H9 (cell line): ENCODE measurements at regions not wholly inside any gene's neighbourhood (a gene's known extent, or its start where the extent isn't known, plus 50 kb on each side); places are given as distances from the start of the nearest gene placed in this dataset.
"Not testable (repeated sequence)": the region's sequence is repeated elsewhere in the genome, so short reads cannot be mapped to it uniquely, and the experiment has no call there.

Experiments used
- DNase-seq: peaks from one replicate; pipeline ENCODE4 v3.0.0-alpha.2; 2017
- H2AFZ ChIP-seq: one replicate; pipeline ENCODE4 v1.6.1; 2013; ENCODE audit warnings: mild to moderate bottlenecking, low read length, control low read depth, moderate library complexity
- H2AK5ac ChIP-seq: 2 replicates; pipeline ENCODE4 v1.6.1; 2013; ENCODE audit warnings: low read length, control low read depth, mixed read lengths; ENCODE audit not compliant: insufficient read length
- H2BK120ac ChIP-seq: one replicate; pipeline ENCODE4 v1.6.1; 2013; ENCODE audit warnings: low read depth, mild to moderate bottlenecking, low read length, control low read depth, inconsistent platforms; ENCODE audit not compliant: poor library complexity, severe bottlenecking
- H2BK12ac ChIP-seq: 2 replicates; pipeline ENCODE4 v1.6.1; 2013; ENCODE audit warnings: low read length, control low read depth, mixed read lengths, low read depth; ENCODE audit not compliant: insufficient read length
- H2BK15ac ChIP-seq: 2 replicates; pipeline ENCODE4 v1.6.1; 2013; ENCODE audit warnings: low read depth, low read length, control low read depth
- H2BK20ac ChIP-seq: one replicate; pipeline ENCODE4 v1.6.1; 2013; ENCODE audit warnings: low read depth, mild to moderate bottlenecking, low read length, control low read depth, inconsistent platforms; ENCODE audit not compliant: poor library complexity, severe bottlenecking
- H2BK5ac ChIP-seq: 2 replicates; pipeline ENCODE4 v1.6.1; 2013; ENCODE audit warnings: low read length, control low read depth, mixed read lengths; ENCODE audit not compliant: insufficient read length
- H3K14ac ChIP-seq: 2 replicates; pipeline ENCODE4 v1.6.1; 2013; ENCODE audit warnings: low read length, control low read depth; ENCODE audit not compliant: insufficient read depth
- H3K18ac ChIP-seq: 2 replicates; pipeline ENCODE4 v1.6.1; 2013; ENCODE audit warnings: low read depth, mild to moderate bottlenecking, mixed read lengths, low read length, control low read depth; ENCODE audit not compliant: insufficient read length
- H3K23ac ChIP-seq: 2 replicates; pipeline ENCODE4 v1.6.1; 2013; ENCODE audit warnings: low read length, control low read depth, mixed read lengths, low read depth; ENCODE audit not compliant: insufficient read length
- H3K23me2 ChIP-seq: 2 replicates; pipeline ENCODE4 v1.6.1; 2013; ENCODE audit warnings: low read depth, mild to moderate bottlenecking, mixed read lengths, low read length, control low read depth; ENCODE audit not compliant: insufficient read length, poor library complexity, severe bottlenecking
- H3K27ac ChIP-seq: 2 replicates; pipeline ENCODE4 v1.5.1; 2013; ENCODE audit warnings: low read length, control low read depth, mixed read lengths, low read depth; ENCODE audit not compliant: insufficient read length
- H3K27me3 ChIP-seq: 2 replicates; pipeline ENCODE4 v1.6.1; 2013; ENCODE audit warnings: low read length, control low read depth, inconsistent platforms; ENCODE audit not compliant: insufficient read depth
- H3K4ac ChIP-seq: 2 replicates; pipeline ENCODE4 v1.6.1; 2013; ENCODE audit warnings: low read depth, mild to moderate bottlenecking, control low read depth, inconsistent platforms, low read length, moderate library complexity
- H3K4me1 ChIP-seq: 2 replicates; pipeline ENCODE4 v1.6.1; 2013; ENCODE audit warnings: low read length, control low read depth, inconsistent platforms; ENCODE audit not compliant: insufficient read depth
- H3K4me2 ChIP-seq: 2 replicates; pipeline ENCODE4 v1.6.1; 2013; ENCODE audit warnings: low read length, control low read depth, mixed read lengths; ENCODE audit not compliant: insufficient read length, insufficient read depth
- H3K56ac ChIP-seq: 2 replicates; pipeline ENCODE4 v1.6.1; 2013; ENCODE audit warnings: low read depth, mild to moderate bottlenecking, mixed read lengths, low read length, control low read depth; ENCODE audit not compliant: insufficient read length
- H3K79me1 ChIP-seq: 2 replicates; pipeline ENCODE4 v1.6.1; 2013; ENCODE audit warnings: low read depth, mild to moderate bottlenecking, moderate library complexity, low read length, control low read depth, inconsistent platforms; ENCODE audit not compliant: insufficient read depth, poor library complexity, severe bottlenecking
- H3K79me2 ChIP-seq: 2 replicates; pipeline ENCODE4 v1.6.1; 2013; ENCODE audit warnings: low read length, control low read depth, inconsistent platforms; ENCODE audit not compliant: insufficient read depth
- H3K9ac ChIP-seq: 2 replicates; pipeline ENCODE4 v1.6.1; 2013; ENCODE audit warnings: low read length, control low read depth, mixed read lengths; ENCODE audit not compliant: insufficient read length; ENCODE audit errors: extremely low read depth
- H3K9me3 ChIP-seq: one replicate; pipeline ENCODE4 v1.6.1; 2013; ENCODE audit warnings: low read depth, low read length, inconsistent platforms; ENCODE audit not compliant: control insufficient read depth
- H3T11ph ChIP-seq: one replicate; pipeline ENCODE4 v1.6.1; 2013; ENCODE audit warnings: mild to moderate bottlenecking, low read length, control low read depth, inconsistent platforms
- H4K20me1 ChIP-seq: one replicate; pipeline ENCODE4 v1.6.1; 2013; ENCODE audit not compliant: control insufficient read depth, insufficient read length, insufficient read depth
- H4K5ac ChIP-seq: 2 replicates; pipeline ENCODE4 v1.6.1; 2013; ENCODE audit warnings: low read depth, mild to moderate bottlenecking, mixed read lengths, low read length, control low read depth; ENCODE audit not compliant: insufficient read length
- H4K8ac ChIP-seq: replicated peaks from 2 replicates; pipeline ENCODE4 v1.6.1; 2013; ENCODE audit warnings: low read length, control low read depth, mixed read lengths, low read depth; ENCODE audit not compliant: insufficient read length
- H4K91ac ChIP-seq: 2 replicates; pipeline ENCODE4 v1.6.1; 2013; ENCODE audit warnings: low read depth, mild to moderate bottlenecking, moderate library complexity, mixed read lengths, low read length, control low read depth; ENCODE audit not compliant: insufficient read length
- H3K27ac Mint-ChIP-seq, 3 experiments: 2 replicates in 2 of 3; 3 replicates in 1 of 3; pipeline ENCODE4 v1.8.0; 2020 to 2021; ENCODE audit warnings: mixed read lengths in 3 of 3, mild to moderate bottlenecking in 1 of 3, moderate library complexity in 1 of 3
- H3K27me3 Mint-ChIP-seq: 2 replicates; pipeline ENCODE4 v1.8.0; 2021; ENCODE audit warnings: low read depth, mild to moderate bottlenecking, moderate library complexity, mixed read lengths
- H3K36me3 Mint-ChIP-seq, 3 experiments: 2 replicates in 2 of 3; 3 replicates in 1 of 3; pipeline ENCODE4 v1.8.0; 2020 to 2021; ENCODE audit warnings: low read depth in 3 of 3, mixed read lengths in 3 of 3; ENCODE audit not compliant: insufficient read depth in 1 of 3
- H3K4me1 Mint-ChIP-seq, 2 experiments: 2 replicates each; pipeline ENCODE4 v1.8.0; 2020; ENCODE audit warnings: mixed read lengths in 2 of 2
- H3K4me3 Mint-ChIP-seq, 2 experiments: 2 replicates in 1 of 2; 3 replicates in 1 of 2; pipeline ENCODE4 v1.8.0; 2020 to 2021; ENCODE audit warnings: mild to moderate bottlenecking in 2 of 2, mixed read lengths in 2 of 2, moderate library complexity in 1 of 2
- H3K9me3 Mint-ChIP-seq, 2 experiments: 2 replicates in 1 of 2; 3 replicates in 1 of 2; pipeline ENCODE4 v1.8.0; 2020; ENCODE audit warnings: mild to moderate bottlenecking in 2 of 2, mixed read lengths in 2 of 2, moderate library complexity in 1 of 2
- WGBS: extraction: QIAGEN DNeasy Blood & Tissue Kit; methylation state at CpG from one replicate; pipeline ENCODE4 v1.1.7; 2013; ENCODE audit warnings: missing lambda C conversion rate, low lambda C conversion rate, mixed read lengths; ENCODE audit not compliant: insufficient read length; ENCODE audit errors: extremely low coverage; 5-methylcytosine and 5-hydroxymethylcytosine counted together
- TF ChIP-seq, protein P1 (sequence below): fragments of 200-600 bp; sonication (generic); conservative IDR thresholded peaks from 3 replicates; pipeline ENCODE4 v1.8.0; 2021; ENCODE audit warnings: antibody characterized with exemption, mild to moderate bottlenecking

DNA sequence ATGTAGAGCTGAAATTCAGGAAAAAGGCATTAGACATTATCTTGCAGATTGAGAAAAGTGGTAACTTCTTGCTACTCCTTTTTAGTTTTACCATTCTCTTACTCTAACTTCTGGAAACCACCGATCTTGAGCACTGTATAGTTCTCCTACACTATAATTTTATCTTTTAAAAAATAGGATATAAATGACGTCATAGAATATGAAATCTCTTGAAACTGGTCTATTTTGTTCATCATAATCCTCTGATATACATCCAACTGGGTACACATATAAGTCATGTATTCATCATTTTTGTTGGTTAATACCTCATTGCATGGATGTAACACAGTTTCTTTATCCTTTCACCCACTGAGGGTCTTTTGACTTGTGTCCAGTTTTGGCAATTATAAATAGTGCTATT, 629.9 kb upstream of the PRR20A start:
- H3K27ac Mint-ChIP-seq: no peak overlapping the region
- no peaks in the 10 kb centered on the region for H3K9me3 Mint-ChIP-seq
- no peaks in the 10 kb centered on the region for H3K36me3 Mint-ChIP-seq
- Histone ChIP-seq H3K27ac (no peak overlapping the region), H3K9me3 (no peaks in the 10 kb centered on the region), H2BK20ac (no peak overlapping the region), H2BK12ac (no peak overlapping the region), H4K91ac (no peak overlapping the region), H3K79me2 (no peaks in the 10 kb centered on the region), H3K23ac (no peak overlapping the region), H3K9ac (no peak overlapping the region), H2AK5ac (no peak overlapping the region), H3T11ph (no peak overlapping the region), H4K8ac (no peak overlapping the region), H3K18ac (no peak overlapping the region), H3K4ac (no peak overlapping the region), H3K23me2 (no peaks in the 10 kb centered on the region), H3K4me1 (no peaks in the 10 kb centered on the region; the same call in 1 of the 2 replicates), H3K79me1 (no peaks in the 10 kb centered on the region), H3K14ac (no peak overlapping the region), H3K4me2 (no peak overlapping the region), H3K27me3 (no peaks in the 10 kb centered on the region), H4K20me1 (no peaks in the 10 kb centered on the region), H2BK15ac (no peak overlapping the region), H3K56ac (no peak overlapping the region), H2AFZ (no peak overlapping the region), H2BK5ac (no peak overlapping the region), H2BK120ac (no peak overlapping the region), H4K5ac (no peak overlapping the region)
- no peak for DNase-seq
- no peaks in the 10 kb centered on the region for H3K27me3 Mint-ChIP-seq
- H3K4me3 Mint-ChIP-seq: no peak overlapping the region
- WGBS: no CpG with 5 or more reads among the region's 2 CpGs
- TF ChIP-seq, protein P1, sequence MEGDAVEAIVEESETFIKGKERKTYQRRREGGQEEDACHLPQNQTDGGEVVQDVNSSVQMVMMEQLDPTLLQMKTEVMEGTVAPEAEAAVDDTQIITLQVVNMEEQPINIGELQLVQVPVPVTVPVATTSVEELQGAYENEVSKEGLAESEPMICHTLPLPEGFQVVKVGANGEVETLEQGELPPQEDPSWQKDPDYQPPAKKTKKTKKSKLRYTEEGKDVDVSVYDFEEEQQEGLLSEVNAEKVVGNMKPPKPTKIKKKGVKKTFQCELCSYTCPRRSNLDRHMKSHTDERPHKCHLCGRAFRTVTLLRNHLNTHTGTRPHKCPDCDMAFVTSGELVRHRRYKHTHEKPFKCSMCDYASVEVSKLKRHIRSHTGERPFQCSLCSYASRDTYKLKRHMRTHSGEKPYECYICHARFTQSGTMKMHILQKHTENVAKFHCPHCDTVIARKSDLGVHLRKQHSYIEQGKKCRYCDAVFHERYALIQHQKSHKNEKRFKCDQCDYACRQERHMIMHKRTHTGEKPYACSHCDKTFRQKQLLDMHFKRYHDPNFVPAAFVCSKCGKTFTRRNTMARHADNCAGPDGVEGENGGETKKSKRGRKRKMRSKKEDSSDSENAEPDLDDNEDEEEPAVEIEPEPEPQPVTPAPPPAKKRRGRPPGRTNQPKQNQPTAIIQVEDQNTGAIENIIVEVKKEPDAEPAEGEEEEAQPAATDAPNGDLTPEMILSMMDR: no peak
- H3K4me1 Mint-ChIP-seq: peaks cover 9 to 22% of the 10 kb centered on the region in 2 experiments

DNA sequence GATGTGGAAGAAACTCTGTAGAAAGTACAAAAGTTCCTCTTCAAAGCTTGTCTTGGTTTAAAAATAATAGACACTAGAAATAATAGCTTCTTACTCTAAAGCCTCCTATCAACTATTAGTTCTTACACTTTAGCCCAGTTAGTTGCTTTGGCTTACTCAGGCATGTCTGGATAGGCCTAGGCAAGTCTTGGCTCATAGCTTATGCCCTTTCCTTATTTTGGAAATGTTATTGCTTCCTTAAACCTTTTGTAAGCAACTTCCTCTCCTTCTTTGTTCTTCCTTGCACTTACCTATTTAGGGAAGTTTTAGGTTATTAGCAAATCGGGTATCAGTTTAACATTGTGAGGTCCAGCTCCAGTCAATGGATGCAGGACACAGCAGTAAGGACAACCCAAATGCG, 628.4 kb upstream of the PRR20A start:
- H2AK5ac ChIP-seq, H3K4ac ChIP-seq, H3K4me1 ChIP-seq, H2BK5ac ChIP-seq, H4K5ac ChIP-seq, H3K4me3 Mint-ChIP-seq, H3K79me1 ChIP-seq, H2BK15ac ChIP-seq, H3K23me2 ChIP-seq, H3K9me3 ChIP-seq, H3K14ac ChIP-seq, H2AFZ ChIP-seq, H3K36me3 Mint-ChIP-seq, H3K27me3 Mint-ChIP-seq, DNase-seq, H4K91ac ChIP-seq, H4K20me1 ChIP-seq, H3K27ac ChIP-seq, H3K9me3 Mint-ChIP-seq, H3K9ac ChIP-seq, H3K79me2 ChIP-seq, H3K4me2 ChIP-seq, H2BK12ac ChIP-seq, H2BK20ac ChIP-seq, H2BK120ac ChIP-seq, H3K18ac ChIP-seq, H4K8ac ChIP-seq, H3K27me3 ChIP-seq, H3K56ac ChIP-seq, H3K23ac ChIP-seq, H3T11ph ChIP-seq, H3K27ac Mint-ChIP-seq: not testable (repeated sequence)
- WGBS: no CpG with 5 or more reads among the region's 2 CpGs
- peaks cover 9 to 20% of the 10 kb centered on the region in 2 experiments for H3K4me1 Mint-ChIP-seq
